H1 (cell line): ENCODE measurements at regions not wholly inside any gene's neighbourhood (a gene's known extent, or its start where the extent isn't known, plus 50 kb on each side); places are given as distances from the start of the nearest gene placed in this dataset.

Experiments
- ATF2 ChIP-seq: IDR thresholded peaks from 2 replicates; pipeline ENCODE4 v1.6.1; 2012; ENCODE audit warnings: low read length, inconsistent platforms
- CBX8 ChIP-seq: fragments of 300-800, 300-1000 bp; sonication (generic); IDR thresholded peaks from 2 replicates; pipeline ENCODE4 v1.7.1; 2016; ENCODE audit warnings: low read depth, low read length, borderline replicate concordance
- CHD1 ChIP-seq: IDR thresholded peaks from 2 replicates; pipeline ENCODE4 v1.6.1; 2012; ENCODE audit warnings: low read depth, low read length, improper control_type of control experiment
- CTCF ChIP-seq, 3 experiments: IDR thresholded peaks; 1 replicate in 2 of 3; 2 replicates in 1 of 3; pipeline versions ENCODE4 v1.5.1 to v1.6.1; 2011; ENCODE audit warnings: low read length in 3 of 3, mild to moderate bottlenecking in 3 of 3, inconsistent platforms in 2 of 3, low read depth in 1 of 3, moderate library complexity in 1 of 3; ENCODE audit not compliant: insufficient read depth in 1 of 3; ENCODE audit errors: control extremely low read depth in 1 of 3
- EP300 ChIP-seq, 2 experiments: IDR thresholded peaks; 1 replicate in 1 of 2; 2 replicates in 1 of 2; pipeline ENCODE4 v1.6.1; 2011 to 2012; ENCODE audit warnings: low read depth in 2 of 2, low read length in 2 of 2, mild to moderate bottlenecking in 2 of 2, borderline replicate concordance in 1 of 2, inconsistent platforms in 1 of 2, moderate library complexity in 1 of 2
- EZH2 ChIP-seq: fragments of 200-600 bp; sonication (generic); IDR thresholded peaks from 2 replicates; pipeline ENCODE4 v1.7.1; 2012; ENCODE audit warnings: low read depth, mild to moderate bottlenecking, moderate library complexity, low read length, inconsistent platforms; ENCODE audit not compliant: severe bottlenecking
- MAX ChIP-seq: IDR thresholded peaks from 2 replicates; pipeline ENCODE4 v1.6.1; 2012; ENCODE audit warnings: inconsistent platforms
- POLR2A ChIP-seq, 2 experiments: IDR thresholded peaks; 1 replicate in 1 of 2; 2 replicates in 1 of 2; pipeline ENCODE4 v1.6.1; 2011; ENCODE audit warnings: low read depth in 2 of 2, low read length in 2 of 2, mild to moderate bottlenecking in 2 of 2; ENCODE audit errors: control extremely low read depth in 1 of 2
- POLR2AphosphoS5 ChIP-seq: IDR thresholded peaks from 2 replicates; pipeline ENCODE4 v1.6.1; 2011; ENCODE audit warnings: low read depth, low read length
- SUZ12 ChIP-seq: fragments of 200-600 bp; sonication (generic); IDR thresholded peaks from 2 replicates; pipeline ENCODE4 v1.6.1; 2012; ENCODE audit warnings: mild to moderate bottlenecking, inconsistent platforms, low read length, moderate library complexity, mixed read lengths
- TAF1 ChIP-seq: IDR thresholded peaks from 2 replicates; pipeline ENCODE4 v1.6.1; 2011; ENCODE audit warnings: mild to moderate bottlenecking, low read depth, low read length
- TCF12 ChIP-seq: IDR thresholded peaks from 2 replicates; pipeline ENCODE4 v1.6.1; 2011; ENCODE audit warnings: low read depth, mild to moderate bottlenecking, low read length
- TEAD4 ChIP-seq: IDR thresholded peaks from 2 replicates; pipeline ENCODE4 v1.6.1; 2012; ENCODE audit warnings: low read depth, low read length, inconsistent platforms, mixed read lengths
- USF2 ChIP-seq: IDR thresholded peaks from 2 replicates; pipeline ENCODE4 v1.6.1; 2011; ENCODE audit warnings: low read length, improper control_type of control experiment

- TF ChIP-seq SUZ12: no peak
- TF ChIP-seq CTCF (IDR thresholded peaks at IDR 0.05; ENCODE audit: control extremely low read depth in 1 of 3, insufficient read depth in 1 of 3, low read depth in 1 of 3, low read length in 3 of 3): no peak
- TF ChIP-seq EP300 (IDR thresholded peaks at IDR 0.05; ENCODE audit: borderline replicate concordance in 1 of 2, low read depth in 2 of 2, low read length in 2 of 2): no peak
- TF ChIP-seq POLR2A (IDR thresholded peaks at IDR 0.05; ENCODE audit: control extremely low read depth in 1 of 2, low read depth in 2 of 2, low read length in 2 of 2): no peak
- TF ChIP-seq CBX8: no peak
- TF ChIP-seq TEAD4: no peak
- no peak for TF ChIP-seq TCF12
- no peak for TF ChIP-seq CHD1
- TF ChIP-seq TAF1: no peak
- no peak for TF ChIP-seq MAX
- no peak for TF ChIP-seq USF2
- TF ChIP-seq ATF2: no peak
- no peak for TF ChIP-seq POLR2AphosphoS5
- TF ChIP-seq EZH2: no peak
These were observed 116.3 kb upstream of the SLC7A1 start for GRCh38 chr13:29711776-29712175.
